ENCODE measurements at regions not wholly inside any gene's neighbourhood (a gene's known extent, or its start where the extent isn't known, plus 50 kb on each side); places are given as distances from the start of the nearest gene placed in this dataset.

DNA sequence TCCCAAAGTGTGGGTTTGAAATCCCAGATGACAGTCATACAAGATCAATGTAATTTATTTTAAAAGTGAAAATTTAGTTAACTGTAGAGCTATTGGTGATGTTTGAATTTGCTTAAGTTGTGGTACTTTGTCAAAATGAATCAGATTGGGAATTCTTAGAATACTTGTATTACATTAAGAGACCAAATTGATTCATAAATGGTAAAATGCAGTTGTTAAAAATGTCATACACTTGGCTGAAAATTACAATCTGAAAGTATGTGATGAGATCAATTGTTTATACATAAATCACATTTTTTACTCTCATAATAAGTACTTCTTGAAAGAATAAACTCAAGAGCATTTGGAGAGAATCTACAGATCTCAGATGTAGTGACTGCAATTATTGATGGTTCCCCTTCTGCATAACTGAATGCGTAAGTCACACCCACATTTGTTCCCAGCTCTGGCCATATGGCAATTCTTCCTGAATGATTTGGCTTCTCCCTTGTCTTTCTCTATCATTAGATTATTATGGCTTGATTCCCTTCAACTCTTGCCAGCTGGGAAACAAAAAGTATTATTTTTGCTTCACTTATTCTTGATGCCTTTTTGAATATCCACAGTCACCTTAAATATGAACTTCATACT lies 558.5 kb downstream of the CPS1 start:
- H3K4me1 ChIP-seq (ENCODE audit: control insufficient read depth, extremely low read depth, insufficient read depth, low read length), result no peaks in the 10 kb centered on the region
- H4K20me1 ChIP-seq (ENCODE audit: control insufficient read depth, extremely low read depth, insufficient read depth, low read length), result no peaks in the 10 kb centered on the region
- no peak for TF ChIP-seq CTCF (optimal IDR thresholded peaks at IDR 0.05 in 1 of 3, IDR thresholded peaks at IDR 0.05 in 1 of 3, conservative IDR thresholded peaks at IDR 0.05 in 1 of 3; ENCODE audit: extremely low read depth in 1 of 3, insufficient read depth in 2 of 3, low read length in 3 of 3)
- TF ChIP-seq EZH2 (IDR thresholded peaks at IDR 0.05; ENCODE audit: low read length), result no peak
- no peak overlapping the region for H2AFZ ChIP-seq (ENCODE audit: control insufficient read depth, low read length)
- DNase-seq (ENCODE audit: low read depth, low spot score) (no peak), FAIRE-seq (peak; percentile 13)
- H3K9ac ChIP-seq (ENCODE audit: control insufficient read depth, extremely low read depth, insufficient read depth, low read length), result no peak overlapping the region
- H3K27ac ChIP-seq (ENCODE audit: control insufficient read depth, insufficient read depth, low read length), result no peak overlapping the region
- no peaks in the 10 kb centered on the region for H3K9me1 ChIP-seq (ENCODE audit: control insufficient read depth, extremely low read depth, insufficient read depth, low read length)
- H3K27me3 ChIP-seq (ENCODE audit: control insufficient read depth, extremely low read depth, insufficient read depth, low read length), result no peaks in the 10 kb centered on the region
- H3K79me2 ChIP-seq (ENCODE audit: control insufficient read depth, insufficient read depth, low read length), result no peaks in the 10 kb centered on the region
- no peak overlapping the region for H3K4me3 ChIP-seq (ENCODE audit: control insufficient read depth in 2 of 3, extremely low read depth in 1 of 3, insufficient read depth in 2 of 3, low read depth in 1 of 3, low read length in 3 of 3)
- dilution Hi-C loops (cut with MboI; ENCODE audit: extremely low pct_ligation_motif_present, low sequenced_read_pairs), result no loop called here
- H3K4me2 ChIP-seq (ENCODE audit: control insufficient read depth, extremely low read depth, insufficient read depth, low read depth, low read length), result no peak overlapping the region
- no peaks in the 10 kb centered on the region for H3K36me3 ChIP-seq (ENCODE audit: control insufficient read depth in 2 of 2, extremely low read depth in 1 of 2, insufficient read depth in 2 of 2, low read length in 2 of 2)
- H3K9me3 ChIP-seq (ENCODE audit: control insufficient read depth, low read depth, low read length), result no peaks in the 10 kb centered on the region

DNA sequence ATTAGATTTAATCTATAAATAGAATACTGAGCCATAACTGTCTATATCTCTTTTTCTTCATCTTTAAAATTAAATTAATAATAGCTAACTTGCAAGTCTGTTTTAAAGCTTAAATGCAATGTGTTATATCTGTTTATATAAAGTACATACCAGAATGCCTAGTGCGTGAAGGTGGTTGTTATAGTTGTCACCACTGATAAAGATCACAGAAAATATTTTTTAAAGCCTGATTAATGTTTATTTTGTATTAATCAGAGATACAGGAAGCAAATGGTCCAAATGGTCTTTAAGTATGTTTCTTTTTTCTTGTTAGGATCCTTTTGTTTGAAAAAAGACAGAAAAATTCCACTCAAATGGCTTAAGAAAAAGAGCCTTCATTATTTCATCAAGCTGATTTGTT lies 560.6 kb downstream of the CPS1 start:
- Histone ChIP-seq H3K27ac (ENCODE audit: control insufficient read depth, insufficient read depth, low read length) (no peak overlapping the region), H3K79me2 (ENCODE audit: control insufficient read depth, insufficient read depth, low read length) (no peaks in the 10 kb centered on the region), H4K20me1 (ENCODE audit: control insufficient read depth, extremely low read depth, insufficient read depth, low read length) (no peaks in the 10 kb centered on the region), H2AFZ (ENCODE audit: control insufficient read depth, low read length) (no peak overlapping the region), H3K9me1 (ENCODE audit: control insufficient read depth, extremely low read depth, insufficient read depth, low read length) (no peaks in the 10 kb centered on the region), H3K4me3 (ENCODE audit: control insufficient read depth in 2 of 3, extremely low read depth in 1 of 3, insufficient read depth in 2 of 3, low read depth in 1 of 3, low read length in 3 of 3) (no peak overlapping the region), H3K27me3 (ENCODE audit: control insufficient read depth, extremely low read depth, insufficient read depth, low read length) (no peaks in the 10 kb centered on the region), H3K9ac (ENCODE audit: control insufficient read depth, extremely low read depth, insufficient read depth, low read length) (no peak overlapping the region), H3K4me1 (ENCODE audit: control insufficient read depth, extremely low read depth, insufficient read depth, low read length) (no peaks in the 10 kb centered on the region), H3K36me3 (ENCODE audit: control insufficient read depth in 2 of 2, extremely low read depth in 1 of 2, insufficient read depth in 2 of 2, low read length in 2 of 2) (no peaks in the 10 kb centered on the region), H3K4me2 (ENCODE audit: control insufficient read depth, extremely low read depth, insufficient read depth, low read depth, low read length) (no peak overlapping the region), H3K9me3 (ENCODE audit: control insufficient read depth, low read depth, low read length) (no peaks in the 10 kb centered on the region)
- TF ChIP-seq EZH2 (IDR thresholded peaks at IDR 0.05; ENCODE audit: low read length) (no peak), CTCF (optimal IDR thresholded peaks at IDR 0.05 in 1 of 3, IDR thresholded peaks at IDR 0.05 in 1 of 3, conservative IDR thresholded peaks at IDR 0.05 in 1 of 3; ENCODE audit: extremely low read depth in 1 of 3, insufficient read depth in 2 of 3, low read length in 3 of 3) (no peak)
- FAIRE-seq, result no peak
- no peak for DNase-seq (ENCODE audit: low read depth, low spot score)
- dilution Hi-C loops (cut with MboI; ENCODE audit: extremely low pct_ligation_motif_present, low sequenced_read_pairs), result no loop called here

Measured in keratinocyte (primary cell).